Esophagus squamous epithelium (tissue), 4 donors: ENCODE measurements at regions not wholly inside any gene's neighbourhood (a gene's known extent, or its start where the extent isn't known, plus 50 kb on each side); places are given as distances from the start of the nearest gene placed in this dataset.

ENCODE experiments used
- CTCF ChIP-seq, 6 experiments: fragments of 450-650 bp in 4 of 6; fragments of 200-600 bp in 2 of 6; sonication (generic) in 2 of 6; IDR thresholded peaks; one replicate each; pipeline ENCODE4 v1.5.1; 2016 to 2019; ENCODE audit warnings: antibody characterized with exemption in 6 of 6, mild to moderate bottlenecking in 4 of 6, moderate library complexity in 4 of 6
- POLR2A ChIP-seq, 4 donors: fragments of 450-650 bp; IDR thresholded peaks; one replicate each; pipeline ENCODE4 v1.6.1; 2017; ENCODE audit warnings: antibody characterized with exemption in 4 of 4, mild to moderate bottlenecking in 4 of 4, moderate library complexity in 3 of 4

- TF ChIP-seq POLR2A (IDR thresholded peaks at IDR 0.05), result no peak
- no peak for TF ChIP-seq CTCF (IDR thresholded peaks at IDR 0.05)
Measured at GRCh38 chr18:33898427-33898826, 320.4 kb downstream of the ASXL3 start.
